Spleen (tissue), 11 donors: ENCODE measurements at regions not wholly inside any gene's neighbourhood (a gene's known extent, or its start where the extent isn't known, plus 50 kb on each side); places are given as distances from the start of the nearest gene placed in this dataset.

Experiments
- DNase-seq: peaks from one replicate; pipeline ENCODE4 v3.0.0-alpha.2; 2020
- H3K27ac ChIP-seq, 8 donors: fragments of 200-600 bp; sonication (generic) in 7 of 8; 1 replicate in 4 of 8; 2 replicates in 4 of 8; pipeline versions ENCODE4 v1.5.0 to v1.8.0; 2016 to 2021; ENCODE audit warnings: inconsistent platforms in 4 of 8, mild to moderate bottlenecking in 4 of 8, moderate library complexity in 1 of 8
- H3K27me3 ChIP-seq, 7 donors: fragments of 200-600 bp; sonication (generic) in 6 of 7; replicated peaks in 1 of 7; 1 replicate in 4 of 7; 2 replicates in 3 of 7; pipeline versions ENCODE4 v1.5.0 to v1.8.0; 2016 to 2021; ENCODE audit warnings: inconsistent platforms in 3 of 7, mild to moderate bottlenecking in 1 of 7
- H3K36me3 ChIP-seq, 6 donors: fragments of 200-600 bp; sonication (generic) in 5 of 6; 1 replicate in 4 of 6; 2 replicates in 2 of 6; pipeline versions ENCODE4 v1.5.0 to v1.8.0; 2016 to 2021; ENCODE audit warnings: inconsistent platforms in 2 of 6
- H3K4me1 ChIP-seq, 6 donors: fragments of 200-600 bp; sonication (generic) in 5 of 6; 1 replicate in 3 of 6; 2 replicates in 3 of 6; pipeline versions ENCODE4 v1.5.0 to v1.8.0; 2016 to 2021; ENCODE audit warnings: inconsistent platforms in 3 of 6
- H3K4me3 ChIP-seq, 8 donors: fragments of 200-600 bp; sonication (generic) in 7 of 8; 1 replicate in 4 of 8; 2 replicates in 4 of 8; pipeline versions ENCODE4 v1.5.0 to v1.8.0; 2016 to 2021; ENCODE audit warnings: inconsistent platforms in 4 of 8, mild to moderate bottlenecking in 4 of 8, moderate library complexity in 2 of 8
- H3K9me3 ChIP-seq, 8 donors: fragments of 200-600 bp; sonication (generic) in 7 of 8; 1 replicate in 4 of 8; 2 replicates in 4 of 8; pipeline versions ENCODE4 v1.5.0 to v1.8.0; 2016 to 2021; ENCODE audit warnings: inconsistent platforms in 4 of 8
- CTCF ChIP-seq, 11 experiments: fragments of 200-600 bp in 7 of 11; fragments of 450-650 bp in 4 of 11; sonication (generic) in 4 of 11; IDR thresholded peaks in 8 of 11; conservative IDR thresholded peaks in 3 of 11; 1 replicate in 7 of 11; 2 replicates in 4 of 11; pipeline versions ENCODE4 v1.4.0 to v1.8.0; 2016 to 2021; ENCODE audit warnings: antibody characterized with exemption in 11 of 11, inconsistent platforms in 4 of 11, mild to moderate bottlenecking in 1 of 11
- POLR2A ChIP-seq, 3 donors: fragments of 450-650 bp; IDR thresholded peaks; one replicate each; pipeline ENCODE4 v1.5.1; 2017; ENCODE audit warnings: antibody characterized with exemption in 3 of 3, mild to moderate bottlenecking in 1 of 3
- POLR2AphosphoS5 ChIP-seq, 3 donors: sonication (generic); formaldehyde crosslinking; IDR thresholded peaks; one replicate each; pipeline ENCODE4 v1.5.1; 2017; ENCODE audit warnings: antibody characterized with exemption in 3 of 3
- WGBS, 5 donors: extraction: QIAGEN DNeasy Blood & Tissue Kit in 3 of 5; methylation state at CpG; one replicate each; pipeline versions ENCODE4 v1.1.5 to v1.1.7; 2013 to 2018; 5-methylcytosine and 5-hydroxymethylcytosine counted together
- intact Hi-C: fragments of 100-400 bp; cut with DNase I; formaldehyde crosslinking; loops from one replicate; pipeline ENCODE4 v1.15.0; 2023; ENCODE audit warnings: low total_unique reads
- donor health status: healthy with polysubstance abuse.
- donor health status: DM: no; HTN: no; CAD: no; lungs with moderate emphysema.
- donor health status: DM: no; HTN: no; CAD: no.
- donor health status: Bipolar disorder and iron deficiency.
- donor health status: healthy.
- donor health status: DM: no; HTN: no; CAD: no.
- donor health status: DM: yes; HTN: yes; CAD: no.

GRCh38 chr2:9094117-9094516 is 90.6 kb upstream of the MBOAT2 start:
- Histone ChIP-seq H3K36me3 (no peaks in the 10 kb centered on the region), H3K27me3 (peaks cover 0 to 56% (median 13%) of the 10 kb centered on the region in 7 donors), H3K4me3 (no peak overlapping the region), H3K4me1 (peaks cover 0 to 13% (median 3%) of the 10 kb centered on the region in 6 donors), H3K9me3 (no peaks in the 10 kb centered on the region), H3K27ac (no peak overlapping the region)
- no peak for DNase-seq
- TF ChIP-seq POLR2AphosphoS5 (IDR thresholded peaks at IDR 0.05), result no peak
- TF ChIP-seq CTCF (IDR thresholded peaks at IDR 0.05 in 8 of 11, conservative IDR thresholded peaks at IDR 0.05 in 3 of 11), result no peak
- no peak for TF ChIP-seq POLR2A (IDR thresholded peaks at IDR 0.05)
- WGBS, 5 donors, result 87 to 93% (median 91%) methylated on average over 12 to 14 of the region's 14 CpGs
- intact Hi-C loops, result no loop called here

- Histone ChIP-seq H3K27ac (no peak overlapping the region), H3K9me3 (no peaks in the 10 kb centered on the region), H3K36me3 (no peaks in the 10 kb centered on the region), H3K27me3 (peaks cover 0 to 56% (median 13%) of the 10 kb centered on the region in 7 donors), H3K4me3 (no peak overlapping the region), H3K4me1 (peaks cover 0 to 13% (median 3%) of the 10 kb centered on the region in 6 donors)
- DNase-seq, result no peak
- 48 to 73% (median 70%) methylated on average over 3 of the region's 3 CpGs for WGBS, 5 donors
- TF ChIP-seq POLR2A (IDR thresholded peaks at IDR 0.05), result no peak
- no peak for TF ChIP-seq CTCF (IDR thresholded peaks at IDR 0.05 in 8 of 11, conservative IDR thresholded peaks at IDR 0.05 in 3 of 11)
- TF ChIP-seq POLR2AphosphoS5 (IDR thresholded peaks at IDR 0.05), result no peak
- intact Hi-C loops, result no loop called here
These were observed 89.8 kb upstream of the MBOAT2 start for GRCh38 chr2:9093324-9093723.

GRCh38 chr2:9092383-9093282 is 89.1 kb upstream of the MBOAT2 start:
- no peaks in the 10 kb centered on the region for H3K36me3 ChIP-seq
- no peak overlapping the region for H3K27ac ChIP-seq
- 59 to 68% (median 64%) methylated on average over 7 of the region's 7 CpGs for WGBS, 5 donors
- peaks cover 0 to 56% (median 13%) of the 10 kb centered on the region in 7 donors for H3K27me3 ChIP-seq
- TF ChIP-seq POLR2A (IDR thresholded peaks at IDR 0.05) (no peak), POLR2AphosphoS5 (IDR thresholded peaks at IDR 0.05) (no peak), CTCF (IDR thresholded peaks at IDR 0.05 in 8 of 11, conservative IDR thresholded peaks at IDR 0.05 in 3 of 11) (no peak)
- H3K9me3 ChIP-seq, result no peaks in the 10 kb centered on the region
- no peak for DNase-seq
- H3K4me3 ChIP-seq, result no peak overlapping the region
- intact Hi-C loops, result no loop called here
- peaks cover 0 to 13% (median 3%) of the 10 kb centered on the region in 6 donors for H3K4me1 ChIP-seq

- WGBS, 5 donors, result 59 to 82% (median 74%) methylated on average over 1 of the region's 1 CpG
- intact Hi-C loops, result no loop called here
- H3K9me3 ChIP-seq, result no peaks in the 10 kb centered on the region
- DNase-seq, result no peak
- peaks cover 0 to 13% (median 3%) of the 10 kb centered on the region in 6 donors for H3K4me1 ChIP-seq
- H3K27me3 ChIP-seq, result peaks cover 0 to 50% (median 13%) of the 10 kb centered on the region in 7 donors
- no peak overlapping the region for H3K4me3 ChIP-seq
- no peaks in the 10 kb centered on the region for H3K36me3 ChIP-seq
- TF ChIP-seq CTCF (IDR thresholded peaks at IDR 0.05 in 8 of 11, conservative IDR thresholded peaks at IDR 0.05 in 3 of 11) (no peak), POLR2A (IDR thresholded peaks at IDR 0.05) (no peak), POLR2AphosphoS5 (IDR thresholded peaks at IDR 0.05) (no peak)
- H3K27ac ChIP-seq, result no peak overlapping the region
These were observed 88.3 kb upstream of the MBOAT2 start for GRCh38 chr2:9091811-9092210.
